ENCODE measurements at regions not wholly inside any gene's neighbourhood (a gene's known extent, or its start where the extent isn't known, plus 50 kb on each side); places are given as distances from the start of the nearest gene placed in this dataset.

GRCh38 chr2:203789618-203790017 is 78.0 kb upstream of the CTLA4 start:
- no peak for DNase-seq
- intact Hi-C loops (cut with DNase I) = no loop called here
- Histone ChIP-seq H3K4me1 (no peaks in the 10 kb centered on the region), H3K36me3 (ENCODE audit: insufficient read depth in 1 of 2, low read depth in 1 of 2) (no peaks in the 10 kb centered on the region), H3K4me3 (no peak overlapping the region), H3K9me3 (no peaks in the 10 kb centered on the region), H3K27ac (no peak overlapping the region), H3K27me3 (ENCODE audit: insufficient read depth in 3 of 3, low read length in 2 of 3) (no peaks in the 10 kb centered on the region)
- no peak for TF ChIP-seq CTCF (IDR thresholded peaks at IDR 0.05)
- ATAC-seq = no peak

GRCh38 chr2:203790134-203790852 is 77.3 kb upstream of the CTLA4 start:
- Histone ChIP-seq H3K4me1 (no peaks in the 10 kb centered on the region), H3K36me3 (ENCODE audit: insufficient read depth in 1 of 2, low read depth in 1 of 2) (no peaks in the 10 kb centered on the region), H3K4me3 (no peak overlapping the region), H3K27me3 (ENCODE audit: insufficient read depth in 3 of 3, low read length in 2 of 3) (no peaks in the 10 kb centered on the region), H3K27ac (no peak overlapping the region), H3K9me3 (no peaks in the 10 kb centered on the region)
- ATAC-seq = no peak
- no peak for DNase-seq
- no peak for TF ChIP-seq CTCF (IDR thresholded peaks at IDR 0.05)
- whole genome bisulfite sequencing, 3 donors = 67 to 77% (median 73%) methylated on average over 2 of the region's 2 CpGs
- intact Hi-C loops (cut with DNase I) = no loop called here

DNA sequence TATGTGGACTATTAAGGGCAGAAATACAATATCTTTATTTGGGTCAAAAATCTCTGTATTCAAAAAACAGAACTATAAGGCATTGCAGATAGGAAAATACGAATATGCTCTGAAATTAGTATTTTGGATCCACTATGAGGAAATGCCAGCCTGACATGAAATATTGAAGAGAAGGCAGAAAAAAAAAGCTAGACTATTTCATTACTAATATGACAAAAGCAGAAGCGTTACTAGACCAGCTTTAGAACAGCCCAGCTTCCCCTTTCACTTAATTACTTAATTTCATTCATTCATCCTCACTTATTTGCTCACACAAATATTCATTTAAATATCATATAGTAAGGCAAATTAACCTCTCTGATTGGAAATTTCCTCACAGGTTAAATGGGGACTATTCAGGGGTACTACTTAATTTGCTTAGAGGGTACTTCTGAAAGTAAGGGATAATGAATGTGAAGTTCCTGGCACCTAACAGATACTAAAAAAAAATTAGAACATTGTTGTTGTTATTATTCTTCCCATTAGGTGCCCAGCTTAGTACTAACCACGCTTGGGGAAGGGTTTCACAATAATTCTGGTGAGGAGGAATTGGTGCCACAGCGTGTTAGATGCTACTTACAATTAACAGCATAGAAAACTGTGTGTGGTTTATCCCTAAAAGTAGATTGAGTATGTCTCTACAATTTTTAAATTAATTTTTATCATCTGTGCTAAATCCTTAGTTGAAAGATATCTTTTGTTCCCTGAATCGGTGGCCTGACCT is 71.1 kb upstream of the CTLA4 start:
- Histone ChIP-seq H3K36me3 (ENCODE audit: insufficient read depth in 1 of 2, low read depth in 1 of 2) (no peaks in the 10 kb centered on the region), H3K4me1 (no peaks in the 10 kb centered on the region), H3K9me3 (no peaks in the 10 kb centered on the region), H3K27me3 (ENCODE audit: insufficient read depth in 3 of 3, low read length in 2 of 3) (no peaks in the 10 kb centered on the region), H3K4me3 (no peak overlapping the region), H3K27ac (no peak overlapping the region)
- no peak for TF ChIP-seq CTCF (IDR thresholded peaks at IDR 0.05)
- 73 to 92% (median 79%) methylated on average over 5 of the region's 5 CpGs for WGBS, 3 donors
- DNase-seq = no peak
- intact Hi-C loops (cut with DNase I) = no loop called here
- ATAC-seq = no peak

- no peak for DNase-seq
- Histone ChIP-seq H3K27me3 (ENCODE audit: insufficient read depth in 3 of 3, low read length in 2 of 3) (no peaks in the 10 kb centered on the region), H3K36me3 (ENCODE audit: insufficient read depth in 1 of 2, low read depth in 1 of 2) (no peaks in the 10 kb centered on the region), H3K9me3 (no peaks in the 10 kb centered on the region), H3K4me1 (no peaks in the 10 kb centered on the region), H3K27ac (no peak overlapping the region), H3K4me3 (no peak overlapping the region)
- no peak for ATAC-seq
- WGBS, 3 donors = 62 to 82% (median 63%) methylated on average over 2 of the region's 2 CpGs
- intact Hi-C loops (cut with DNase I) = no loop called here
- TF ChIP-seq CTCF (IDR thresholded peaks at IDR 0.05) = no peak
These were observed 70.3 kb upstream of the CTLA4 start for GRCh38 chr2:203797276-203797675.

Data from psoas muscle (tissue), 7 donors.